DND-41 (cell line): ENCODE measurements at regions not wholly inside any gene's neighbourhood (a gene's known extent, or its start where the extent isn't known, plus 50 kb on each side); places are given as distances from the start of the nearest gene placed in this dataset.

Experiments
- EZH2 ChIP-seq: IDR thresholded peaks from 3 replicates; pipeline ENCODE4 v1.6.1; 2012; ENCODE audit warnings: borderline replicate concordance, low read depth, mild to moderate bottlenecking, moderate library complexity, low read length, inconsistent platforms; ENCODE audit not compliant: severe bottlenecking
- TF ChIP-seq, protein P1 (sequence below): IDR thresholded peaks from 2 replicates; pipeline ENCODE4 v1.5.1; 2012; ENCODE audit warnings: borderline replicate concordance, low read length, moderate library complexity, mild to moderate bottlenecking; ENCODE audit not compliant: poor library complexity, severe bottlenecking; ENCODE audit errors: extremely low read depth

GRCh38 chr5:174191850-174192655, 146.5 kb downstream of the NSG2 start:
- TF ChIP-seq, protein P1, sequence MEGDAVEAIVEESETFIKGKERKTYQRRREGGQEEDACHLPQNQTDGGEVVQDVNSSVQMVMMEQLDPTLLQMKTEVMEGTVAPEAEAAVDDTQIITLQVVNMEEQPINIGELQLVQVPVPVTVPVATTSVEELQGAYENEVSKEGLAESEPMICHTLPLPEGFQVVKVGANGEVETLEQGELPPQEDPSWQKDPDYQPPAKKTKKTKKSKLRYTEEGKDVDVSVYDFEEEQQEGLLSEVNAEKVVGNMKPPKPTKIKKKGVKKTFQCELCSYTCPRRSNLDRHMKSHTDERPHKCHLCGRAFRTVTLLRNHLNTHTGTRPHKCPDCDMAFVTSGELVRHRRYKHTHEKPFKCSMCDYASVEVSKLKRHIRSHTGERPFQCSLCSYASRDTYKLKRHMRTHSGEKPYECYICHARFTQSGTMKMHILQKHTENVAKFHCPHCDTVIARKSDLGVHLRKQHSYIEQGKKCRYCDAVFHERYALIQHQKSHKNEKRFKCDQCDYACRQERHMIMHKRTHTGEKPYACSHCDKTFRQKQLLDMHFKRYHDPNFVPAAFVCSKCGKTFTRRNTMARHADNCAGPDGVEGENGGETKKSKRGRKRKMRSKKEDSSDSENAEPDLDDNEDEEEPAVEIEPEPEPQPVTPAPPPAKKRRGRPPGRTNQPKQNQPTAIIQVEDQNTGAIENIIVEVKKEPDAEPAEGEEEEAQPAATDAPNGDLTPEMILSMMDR: no peak
- TF ChIP-seq EZH2: no peak
